ENCODE measurements at regions not wholly inside any gene's neighbourhood (a gene's known extent, or its start where the extent isn't known, plus 50 kb on each side); places are given as distances from the start of the nearest gene placed in this dataset.

GRCh38 chr13:85093808-85094207 lies 705.4 kb downstream of the SLITRK6 start:
- TF ChIP-seq CTCF (IDR thresholded peaks at IDR 0.05) = no peak
- no peak for TF ChIP-seq EZH2 (IDR thresholded peaks at IDR 0.05; ENCODE audit: borderline replicate concordance, insufficient read depth, low read depth, low read length, poor library complexity, severe bottlenecking)

Data from B cell (primary cell).